CD8-positive, alpha-beta memory T cell (primary cell): ENCODE measurements at regions not wholly inside any gene's neighbourhood (a gene's known extent, or its start where the extent isn't known, plus 50 kb on each side); places are given as distances from the start of the nearest gene placed in this dataset.
A peak's percentile ranks its signal among the peaks of the same experiment; 100 is the strongest.

Experiments
- CTCF ChIA-PET: fragments of 350-600 bp; sonication (Branson Sonifier 250); formaldehyde crosslinking; loops from one replicate; lab custom pipeline; 2021; ENCODE audit warnings: antibody characterized with exemption; lab: Charles Lee
- POLR2A ChIA-PET: fragments of 350-600 bp; sonication (Branson Sonifier 250); formaldehyde crosslinking; loops from one replicate; lab custom pipeline; 2021; ENCODE audit warnings: antibody characterized with exemption; lab: Charles Lee
- DNase-seq, 5 donors: peaks; one replicate each; pipeline versions ENCODE4 v3.0.0 to v3.0.0-alpha.2; 2020 to 2022; ENCODE audit warnings: mixed read lengths in 1 of 5
- H3K27ac ChIP-seq: one replicate; pipeline ENCODE4 v1.7.0; 2013; ENCODE audit warnings: low read depth, mild to moderate bottlenecking, low read length, moderate library complexity
- H3K27me3 ChIP-seq: 2 replicates; pipeline ENCODE4 v1.7.0; 2013; ENCODE audit warnings: low read length, mild to moderate bottlenecking; ENCODE audit not compliant: insufficient read depth, poor library complexity, severe bottlenecking
- H3K36me3 ChIP-seq: 2 replicates; pipeline ENCODE4 v1.7.0; 2013; ENCODE audit warnings: mild to moderate bottlenecking, low read length, moderate library complexity; ENCODE audit not compliant: insufficient read depth
- H3K4me1 ChIP-seq: 2 replicates; pipeline ENCODE4 v1.7.0; 2013; ENCODE audit warnings: mild to moderate bottlenecking, low read length, moderate library complexity; ENCODE audit not compliant: insufficient read depth
- H3K4me3 ChIP-seq: 2 replicates; pipeline ENCODE4 v1.7.0; 2013; ENCODE audit warnings: mild to moderate bottlenecking, low read length
- H3K9me3 ChIP-seq: 2 replicates; pipeline ENCODE4 v1.7.0; 2013; ENCODE audit warnings: mild to moderate bottlenecking, low read length
- H3K27ac Mint-ChIP-seq, 8 donors: one replicate each; pipeline ENCODE4 v1.8.0; 2020 to 2021; ENCODE audit warnings: mixed read lengths in 8 of 8, mild to moderate bottlenecking in 6 of 8, inconsistent platforms in 3 of 8, moderate library complexity in 3 of 8
- H3K27me3 Mint-ChIP-seq, 2 donors: one replicate each; pipeline ENCODE4 v1.8.0; 2020 to 2021; ENCODE audit warnings: mixed read lengths in 2 of 2, mild to moderate bottlenecking in 1 of 2, moderate library complexity in 1 of 2
- H3K36me3 Mint-ChIP-seq, 3 donors: one replicate each; pipeline ENCODE4 v1.8.0; 2020 to 2021; ENCODE audit warnings: mixed read lengths in 3 of 3, inconsistent platforms in 1 of 3, mild to moderate bottlenecking in 1 of 3
- H3K4me1 Mint-ChIP-seq, 3 donors: one replicate each; pipeline ENCODE4 v1.8.0; 2020 to 2021; ENCODE audit warnings: mixed read lengths in 3 of 3, inconsistent platforms in 1 of 3, mild to moderate bottlenecking in 1 of 3
- H3K4me3 Mint-ChIP-seq, 7 donors: one replicate each; pipeline ENCODE4 v1.8.0; 2020 to 2021; ENCODE audit warnings: mixed read lengths in 7 of 7, mild to moderate bottlenecking in 6 of 7, moderate library complexity in 4 of 7, inconsistent platforms in 2 of 7
- H3K9me3 Mint-ChIP-seq, 5 donors: one replicate each; pipeline ENCODE4 v1.8.0; 2020 to 2022; ENCODE audit warnings: mixed read lengths in 5 of 5, mild to moderate bottlenecking in 3 of 5, moderate library complexity in 2 of 5, inconsistent platforms in 1 of 5

GRCh38 chr14:87450193-87450592, 542.8 kb downstream of the GALC start:
- Mint-ChIP-seq H3K36me3 (no peaks in the 10 kb centered on the region), H3K4me1 (no peaks in the 10 kb centered on the region), H3K27me3 (no peaks in the 10 kb centered on the region), H3K4me3 (no peak overlapping the region), H3K27ac (no peak overlapping the region), H3K9me3 (peaks cover 0 to 7% (median 3%) of the 10 kb centered on the region in 5 donors)
- Histone ChIP-seq H3K36me3 (no peaks in the 10 kb centered on the region), H3K27ac (no peak overlapping the region), H3K4me1 (no peaks in the 10 kb centered on the region), H3K4me3 (no peak overlapping the region), H3K9me3 (no peaks in the 10 kb centered on the region), H3K27me3 (no peaks in the 10 kb centered on the region)
- POLR2A ChIA-PET: no interaction called here
- CTCF ChIA-PET: no interaction called here
- no peak for DNase-seq

DNA sequence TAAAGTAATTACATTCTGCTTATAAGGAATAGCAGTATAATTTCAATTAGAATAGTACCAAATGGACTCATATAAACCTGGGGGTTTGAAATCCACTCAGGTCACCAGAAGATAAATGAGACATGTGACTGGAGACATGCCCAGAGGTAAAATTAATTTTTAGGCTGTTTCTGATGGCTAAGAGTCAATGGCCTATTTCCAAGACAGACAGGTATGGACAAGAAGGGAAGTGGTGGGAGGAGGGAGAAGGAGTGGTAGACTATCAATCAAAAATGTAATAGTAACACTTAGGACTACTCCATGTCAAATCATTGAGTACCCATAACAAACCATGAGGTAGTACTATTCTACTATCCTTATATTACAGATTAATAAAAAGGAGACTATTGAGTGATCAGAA, 544.0 kb downstream of the GALC start:
- Histone ChIP-seq H3K4me3 (no peak overlapping the region), H3K27me3 (no peaks in the 10 kb centered on the region), H3K27ac (no peak overlapping the region), H3K4me1 (no peaks in the 10 kb centered on the region), H3K9me3 (no peaks in the 10 kb centered on the region), H3K36me3 (no peaks in the 10 kb centered on the region)
- ChIA-PET CTCF (no interaction called here), POLR2A (no interaction called here)
- Mint-ChIP-seq H3K9me3 (peaks cover 0 to 4% (median 0%) of the 10 kb centered on the region in 5 donors), H3K27ac (no peak overlapping the region), H3K27me3 (no peaks in the 10 kb centered on the region), H3K4me3 (no peak overlapping the region), H3K36me3 (no peaks in the 10 kb centered on the region), H3K4me1 (no peaks in the 10 kb centered on the region)
- DNase-seq: no peak

- POLR2A ChIA-PET: no interaction called here
- CTCF ChIA-PET: no interaction called here
- H3K9me3 ChIP-seq: no peaks in the 10 kb centered on the region
- no peak overlapping the region for H3K27ac Mint-ChIP-seq
- H3K36me3 ChIP-seq: no peaks in the 10 kb centered on the region
- no peak overlapping the region for H3K4me3 Mint-ChIP-seq
- no peak overlapping the region for H3K27ac ChIP-seq
- H3K27me3 Mint-ChIP-seq: no peaks in the 10 kb centered on the region
- no peak overlapping the region for H3K4me3 ChIP-seq
- H3K27me3 ChIP-seq: no peaks in the 10 kb centered on the region
- no peaks in the 10 kb centered on the region for H3K4me1 ChIP-seq
- H3K36me3 Mint-ChIP-seq: no peaks in the 10 kb centered on the region
- peaks cover 0 to 17% (median 2%) of the 10 kb centered on the region in 5 donors for H3K9me3 Mint-ChIP-seq
- H3K4me1 Mint-ChIP-seq: no peaks in the 10 kb centered on the region
- no peak for DNase-seq
These were observed 549.2 kb downstream of the GALC start for GRCh38 chr14:87443787-87444186.

DNA sequence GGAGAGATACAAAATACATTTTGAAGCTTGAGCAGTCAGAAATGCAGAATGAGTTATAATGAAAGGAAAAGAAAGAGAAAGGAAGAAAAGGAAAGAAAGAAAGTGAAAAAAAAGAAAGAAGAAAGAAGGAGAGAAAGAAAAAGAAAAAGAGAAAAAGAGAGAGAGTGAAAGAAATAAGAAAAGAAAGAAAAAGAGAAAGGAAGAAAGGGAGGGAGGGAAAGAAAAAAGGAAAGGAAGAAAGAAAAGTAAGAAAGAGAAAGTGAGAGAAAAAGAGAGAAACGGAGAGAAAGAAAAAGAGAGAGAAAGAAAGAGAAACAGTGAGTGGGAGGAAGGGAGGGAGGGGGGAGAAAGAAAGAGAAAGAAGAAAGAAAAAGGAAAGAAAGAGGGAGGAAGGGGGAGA, 549.9 kb downstream of the GALC start:
- no peaks in the 10 kb centered on the region for H3K36me3 ChIP-seq
- H3K27me3 ChIP-seq: no peaks in the 10 kb centered on the region
- Mint-ChIP-seq H3K27ac (peak overlapping the region in 1 of 8 donors; percentile 9), H3K4me3 (no peak overlapping the region), H3K4me1 (no peaks in the 10 kb centered on the region), H3K36me3 (no peaks in the 10 kb centered on the region), H3K27me3 (no peaks in the 10 kb centered on the region), H3K9me3 (peaks cover 0 to 17% (median 2%) of the 10 kb centered on the region in 5 donors)
- DNase-seq: no peak
- CTCF ChIA-PET: no interaction called here
- no peak overlapping the region for H3K4me3 ChIP-seq
- no peak overlapping the region for H3K27ac ChIP-seq
- H3K4me1 ChIP-seq: no peaks in the 10 kb centered on the region
- H3K9me3 ChIP-seq: no peaks in the 10 kb centered on the region
- POLR2A ChIA-PET: no interaction called here

GRCh38 chr14:87437158-87437557, 555.8 kb downstream of the GALC start:
- H3K4me3 Mint-ChIP-seq: no peak overlapping the region
- H3K36me3 ChIP-seq: no peaks in the 10 kb centered on the region
- no peaks in the 10 kb centered on the region for H3K27me3 Mint-ChIP-seq
- H3K27me3 ChIP-seq: no peaks in the 10 kb centered on the region
- H3K36me3 Mint-ChIP-seq: no peaks in the 10 kb centered on the region
- no peak overlapping the region for H3K27ac Mint-ChIP-seq
- H3K4me1 Mint-ChIP-seq: no peaks in the 10 kb centered on the region
- H3K4me3 ChIP-seq: no peak overlapping the region
- H3K9me3 Mint-ChIP-seq: peaks cover 4 to 21% (median 7%) of the 10 kb centered on the region in 5 donors
- no peaks in the 10 kb centered on the region for H3K9me3 ChIP-seq
- ChIA-PET POLR2A (no interaction called here), CTCF (no interaction called here)
- no peak overlapping the region for H3K27ac ChIP-seq
- DNase-seq: no peak
- no peaks in the 10 kb centered on the region for H3K4me1 ChIP-seq

GRCh38 chr14:87434680-87435079, 558.3 kb downstream of the GALC start:
- no peaks in the 10 kb centered on the region for H3K36me3 ChIP-seq
- Mint-ChIP-seq H3K9me3 (peaks cover 6 to 24% (median 12%) of the 10 kb centered on the region in 5 donors), H3K27me3 (no peaks in the 10 kb centered on the region), H3K27ac (no peak overlapping the region), H3K4me1 (no peaks in the 10 kb centered on the region), H3K4me3 (no peak overlapping the region), H3K36me3 (no peaks in the 10 kb centered on the region)
- no peak for DNase-seq
- ChIA-PET POLR2A (no interaction called here), CTCF (no interaction called here)
- no peaks in the 10 kb centered on the region for H3K27me3 ChIP-seq
- no peaks in the 10 kb centered on the region for H3K4me1 ChIP-seq
- H3K9me3 ChIP-seq: no peaks in the 10 kb centered on the region
- H3K27ac ChIP-seq: no peak overlapping the region
- H3K4me3 ChIP-seq: no peak overlapping the region

DNA sequence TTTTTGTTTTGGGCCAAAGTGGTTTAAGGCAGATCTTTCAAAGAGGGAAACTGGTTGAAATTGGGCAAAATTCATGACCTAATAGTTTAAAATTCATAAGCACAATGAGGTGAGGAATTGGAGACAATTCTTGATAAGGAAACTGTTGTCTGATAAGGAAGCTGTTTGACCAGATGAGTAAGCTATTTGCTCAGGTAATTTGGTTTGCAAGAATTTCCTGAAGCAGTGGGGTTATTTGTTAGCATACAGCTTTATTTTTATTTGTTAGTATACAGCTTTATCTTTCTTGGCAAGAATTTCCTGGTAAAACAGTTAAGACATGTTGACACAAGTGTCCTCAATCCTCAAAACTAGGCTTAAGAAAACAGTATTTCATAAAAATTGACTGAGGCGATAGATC, 559.0 kb downstream of the GALC start:
- no peaks in the 10 kb centered on the region for H3K27me3 ChIP-seq
- no peaks in the 10 kb centered on the region for H3K4me1 ChIP-seq
- H3K4me1 Mint-ChIP-seq: no peaks in the 10 kb centered on the region
- POLR2A ChIA-PET: no interaction called here
- no peaks in the 10 kb centered on the region for H3K27me3 Mint-ChIP-seq
- no peaks in the 10 kb centered on the region for H3K36me3 Mint-ChIP-seq
- H3K36me3 ChIP-seq: no peaks in the 10 kb centered on the region
- no peaks in the 10 kb centered on the region for H3K9me3 ChIP-seq
- CTCF ChIA-PET: no interaction called here
- no peak overlapping the region for H3K4me3 Mint-ChIP-seq
- no peak overlapping the region for H3K27ac Mint-ChIP-seq
- H3K4me3 ChIP-seq: no peak overlapping the region
- peaks cover 6 to 24% (median 12%) of the 10 kb centered on the region in 5 donors for H3K9me3 Mint-ChIP-seq
- no peak for DNase-seq
- no peak overlapping the region for H3K27ac ChIP-seq

GRCh38 chr14:87432698-87433097, 560.3 kb downstream of the GALC start:
- CTCF ChIA-PET: no interaction called here
- H3K27me3 ChIP-seq: no peaks in the 10 kb centered on the region
- no peak overlapping the region for H3K4me3 ChIP-seq
- no peaks in the 10 kb centered on the region for H3K9me3 ChIP-seq
- no peak overlapping the region for H3K4me3 Mint-ChIP-seq
- no peak overlapping the region for H3K27ac ChIP-seq
- H3K9me3 Mint-ChIP-seq: peaks cover 6 to 24% (median 10%) of the 10 kb centered on the region in 5 donors
- H3K36me3 ChIP-seq: no peaks in the 10 kb centered on the region
- no peaks in the 10 kb centered on the region for H3K36me3 Mint-ChIP-seq
- H3K4me1 ChIP-seq: no peaks in the 10 kb centered on the region
- POLR2A ChIA-PET: no interaction called here
- no peak for DNase-seq
- no peaks in the 10 kb centered on the region for H3K4me1 Mint-ChIP-seq
- no peak overlapping the region for H3K27ac Mint-ChIP-seq
- H3K27me3 Mint-ChIP-seq: no peaks in the 10 kb centered on the region

- H3K36me3 Mint-ChIP-seq: no peaks in the 10 kb centered on the region
- H3K9me3 Mint-ChIP-seq: peaks cover 8 to 20% (median 10%) of the 10 kb centered on the region in 5 donors
- ChIA-PET POLR2A (no interaction called here), CTCF (no interaction called here)
- Histone ChIP-seq H3K4me1 (no peaks in the 10 kb centered on the region), H3K4me3 (no peak overlapping the region), H3K27ac (no peak overlapping the region), H3K9me3 (no peaks in the 10 kb centered on the region), H3K27me3 (no peaks in the 10 kb centered on the region), H3K36me3 (no peaks in the 10 kb centered on the region)
- no peak for DNase-seq
- H3K27me3 Mint-ChIP-seq: no peaks in the 10 kb centered on the region
- H3K27ac Mint-ChIP-seq: no peak overlapping the region
- no peak overlapping the region for H3K4me3 Mint-ChIP-seq
- no peaks in the 10 kb centered on the region for H3K4me1 Mint-ChIP-seq
These were observed 562.2 kb downstream of the GALC start for GRCh38 chr14:87430810-87431209.
